ENCODE measurements at regions not wholly inside any gene's neighbourhood (a gene's known extent, or its start where the extent isn't known, plus 50 kb on each side); places are given as distances from the start of the nearest gene placed in this dataset.
A peak's percentile ranks its signal among the peaks of the same experiment; 100 is the strongest.
"Not testable (repeated sequence)": the region's sequence is repeated elsewhere in the genome, so short reads cannot be mapped to it uniquely, and the experiment has no call there.

DNA sequence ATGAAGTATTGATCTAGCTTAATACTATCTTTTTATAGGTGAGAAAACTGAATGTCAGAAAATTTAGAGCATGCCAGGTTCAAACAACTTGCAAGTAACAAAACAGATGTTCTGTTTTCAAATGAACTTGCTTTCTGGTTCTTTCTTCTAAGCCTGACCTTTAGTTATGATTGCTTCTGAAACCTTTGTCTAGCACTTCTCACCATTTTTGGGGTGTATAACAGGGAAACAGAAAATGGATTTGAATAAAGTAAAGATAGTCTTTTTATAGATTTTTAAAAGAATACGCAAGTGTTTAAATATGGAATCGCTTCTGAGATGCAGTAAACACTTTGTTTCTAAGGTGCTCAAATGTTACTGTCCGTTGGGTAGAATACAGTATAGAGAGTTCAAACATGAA, 687.2 kb upstream of the CPEB2 start:
- no peak for DNase-seq

DNA sequence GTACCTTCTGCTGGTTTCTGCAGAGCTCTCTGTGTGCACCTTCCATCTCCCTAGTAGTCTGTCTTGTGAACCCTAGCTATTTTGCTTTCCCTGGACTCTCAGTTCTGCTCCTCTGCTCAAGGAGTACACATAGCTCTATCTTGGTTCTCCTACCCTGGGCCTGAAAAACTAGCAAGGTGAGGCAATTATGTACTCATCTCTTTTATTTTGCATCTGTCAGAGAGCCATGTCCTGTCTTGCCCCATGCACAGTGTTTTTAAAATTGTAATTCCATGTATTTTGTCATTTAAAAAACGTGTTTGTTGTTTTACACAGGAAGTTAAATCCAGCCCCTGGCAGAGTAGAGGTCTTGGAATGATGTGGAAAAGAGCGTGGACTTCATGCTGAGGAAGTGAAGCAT, 684.9 kb upstream of the CPEB2 start:
- DNase-seq = no peak

DNA sequence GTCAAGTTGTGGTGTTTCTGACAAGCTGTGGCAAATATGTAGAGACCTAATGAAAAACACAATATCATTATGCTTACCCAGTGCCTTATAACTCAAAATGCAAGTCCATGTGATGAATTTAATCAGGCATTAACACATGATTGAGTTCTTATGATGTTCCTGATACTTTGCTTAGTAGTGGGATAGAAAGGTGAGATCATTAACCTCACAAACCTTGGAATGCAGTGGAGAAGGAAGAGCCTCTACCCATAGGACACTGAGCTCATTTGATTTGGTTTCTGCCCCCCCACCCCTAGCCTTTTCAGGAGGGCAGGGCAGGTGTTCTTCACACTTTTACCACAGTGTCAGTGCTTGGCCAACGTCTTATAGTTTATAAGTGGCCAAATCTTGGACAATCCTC, 683.6 kb upstream of the CPEB2 start:
- no peak for DNase-seq

DNA sequence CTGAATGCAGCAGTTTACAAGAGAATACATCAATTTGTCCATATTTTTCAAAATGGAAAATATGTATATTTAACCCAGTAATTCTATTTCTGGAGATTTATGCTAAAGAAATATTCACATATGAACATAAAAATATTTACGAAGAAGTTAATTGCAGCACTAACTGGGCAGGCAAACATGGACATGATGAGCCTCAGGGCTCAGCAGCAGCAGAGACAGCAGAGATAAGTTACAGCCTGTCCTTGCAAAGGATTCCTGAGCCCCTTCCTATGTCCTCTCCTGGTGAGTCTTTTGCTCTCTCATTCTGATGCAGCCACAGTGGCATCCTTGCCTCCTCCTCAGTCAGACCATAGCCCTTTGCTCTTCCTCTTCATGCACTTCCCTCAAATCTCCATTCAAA, 680.6 kb upstream of the CPEB2 start:
- no peak for DNase-seq

DNA sequence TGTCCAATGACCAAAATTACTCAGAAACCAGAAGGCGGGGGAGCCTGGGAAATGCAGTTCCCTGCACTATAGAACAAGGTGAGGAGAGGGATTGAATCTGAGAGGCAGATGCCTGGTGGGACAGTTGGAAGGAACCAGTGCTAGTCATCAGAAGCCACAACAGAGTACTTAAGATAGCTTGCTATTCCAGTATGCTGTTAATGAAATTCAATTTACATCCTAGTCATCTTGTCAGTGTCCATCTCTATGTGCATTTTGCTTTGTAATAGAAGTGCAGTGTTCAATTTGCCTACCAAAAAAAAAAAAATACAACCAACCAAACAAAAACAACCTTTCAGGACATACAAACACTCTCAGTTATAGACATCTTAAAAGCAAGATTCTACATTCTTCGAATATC, 679.1 kb upstream of the CPEB2 start:
- no peak for DNase-seq

DNA sequence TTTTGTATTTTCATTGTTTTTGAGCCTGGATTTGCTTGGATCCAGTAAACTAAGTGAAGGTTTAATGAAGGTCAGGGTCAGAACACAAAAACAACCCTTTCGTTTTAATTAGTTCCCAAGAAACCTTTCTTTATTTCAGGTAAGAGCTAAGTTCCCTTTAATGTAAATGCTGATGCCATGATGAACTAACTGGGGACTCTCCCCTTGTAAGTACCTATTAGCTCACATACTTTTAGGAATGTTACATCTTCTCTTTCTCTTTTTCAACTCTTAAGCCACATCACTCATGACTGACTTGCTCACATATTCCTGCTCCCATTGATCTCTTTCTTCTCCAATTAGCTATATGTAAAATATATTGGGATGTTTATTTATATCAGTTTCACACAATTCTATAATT, 673.1 kb upstream of the CPEB2 start:
- DNase-seq = no peak

DNA sequence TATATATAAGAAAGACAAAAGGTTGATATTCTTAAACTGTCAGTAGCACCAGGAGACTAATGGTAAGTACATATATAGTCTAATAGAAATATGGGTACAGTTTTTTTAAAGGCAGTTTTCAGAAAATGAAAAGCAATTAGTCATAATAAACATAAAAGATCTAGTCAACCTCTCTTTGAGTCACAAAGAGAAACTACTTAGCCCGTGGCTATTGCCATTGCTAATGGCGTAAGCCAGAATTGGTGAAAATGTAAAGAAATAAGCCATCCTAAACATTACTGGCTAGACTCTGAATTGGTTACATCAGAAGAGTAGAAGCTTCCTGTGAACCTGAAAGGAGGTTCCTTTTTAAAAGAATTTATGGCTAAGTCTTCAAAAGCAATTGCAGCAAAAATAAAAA, 668.7 kb upstream of the CPEB2 start:
- DNase-seq = no peak

DNA sequence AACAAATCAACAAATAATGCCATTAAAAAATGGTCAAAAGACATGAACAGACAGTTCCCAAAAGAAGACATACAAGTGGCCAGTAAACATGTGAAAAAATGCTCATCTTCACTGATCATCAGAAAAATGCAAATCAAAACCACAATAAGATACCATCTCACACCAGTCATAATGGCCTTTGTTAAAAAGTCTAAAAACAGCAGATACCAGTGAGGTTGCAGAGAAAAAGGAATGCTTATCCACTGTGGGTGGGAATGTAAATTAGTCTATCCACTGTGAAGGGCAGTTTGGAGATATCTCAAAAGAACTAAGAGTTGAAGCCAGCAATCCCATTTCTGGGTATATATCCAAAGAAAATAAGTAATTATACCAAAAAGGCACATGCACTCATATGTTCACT, 668.1 kb upstream of the CPEB2 start:
- no peak for DNase-seq

DNA sequence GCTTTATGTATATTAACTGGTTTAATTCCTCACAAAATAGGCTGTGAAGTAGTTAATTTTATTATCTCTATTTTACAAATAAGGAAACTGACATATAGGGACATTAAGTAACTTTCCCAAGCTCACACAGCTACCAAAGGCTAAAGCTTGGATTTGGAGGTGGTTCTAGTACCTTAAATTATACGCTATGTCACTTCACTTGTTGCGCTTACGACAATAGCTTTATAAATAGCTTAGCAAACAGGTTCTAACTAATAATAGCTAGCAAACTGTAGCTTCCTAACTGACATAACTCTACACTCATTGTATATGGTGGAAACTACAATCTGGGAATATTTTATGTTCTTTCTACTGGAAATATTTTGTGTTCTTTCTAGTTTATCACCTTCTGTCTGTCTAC, 666.4 kb upstream of the CPEB2 start:
- no peak for DNase-seq

DNA sequence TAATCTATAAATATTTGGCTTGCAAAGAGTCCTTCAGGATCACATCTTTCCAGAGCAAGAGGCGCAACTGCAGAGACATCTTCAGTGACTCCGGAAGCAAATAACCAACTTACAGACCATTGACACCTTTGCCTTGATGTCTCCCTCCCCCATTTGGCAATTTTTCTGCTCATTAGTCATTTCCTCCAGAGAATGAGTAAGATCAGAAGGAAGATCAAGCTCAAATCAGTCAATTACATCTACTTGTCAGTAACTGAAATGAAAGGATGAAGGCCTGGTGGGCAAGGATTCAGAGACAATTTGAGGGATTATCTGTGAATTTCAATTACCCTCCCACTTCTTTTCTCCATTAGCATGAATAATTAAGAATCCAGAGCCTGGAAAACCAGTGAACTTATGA, 665.6 kb upstream of the CPEB2 start:
- no peak for DNase-seq

DNA sequence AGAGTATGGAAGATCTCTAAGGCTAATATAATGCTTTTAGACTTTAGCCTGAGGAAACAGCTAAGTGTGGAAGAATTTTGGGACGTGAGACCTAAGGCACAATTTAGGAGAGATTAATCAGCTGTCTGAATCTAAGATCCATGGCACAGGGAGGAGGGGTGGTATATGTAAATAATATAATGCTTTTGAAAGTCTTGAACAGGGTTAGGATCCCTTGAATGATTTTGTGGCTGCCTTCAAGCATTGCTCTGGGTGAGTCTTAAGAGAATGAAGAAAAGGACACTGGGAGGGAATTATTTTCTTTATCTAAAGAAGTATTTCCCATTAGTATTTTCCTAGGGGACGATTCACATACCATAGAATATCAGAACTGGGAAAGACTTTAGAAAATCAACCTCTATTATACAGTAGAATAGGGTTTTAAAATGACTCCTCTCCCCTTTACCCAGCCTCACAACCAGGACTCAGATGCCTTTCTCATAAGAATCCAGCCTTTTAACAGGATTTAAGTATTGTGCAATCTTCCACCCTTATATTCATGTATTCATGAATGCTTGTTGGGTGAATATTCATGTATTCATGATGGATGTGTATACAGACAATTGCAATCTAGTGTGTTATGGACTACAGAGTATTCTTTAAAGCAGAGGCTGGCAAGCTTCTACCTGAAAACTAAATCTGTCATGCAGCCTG, 664.2 kb upstream of the CPEB2 start:
- DNase-seq = no peak

DNA sequence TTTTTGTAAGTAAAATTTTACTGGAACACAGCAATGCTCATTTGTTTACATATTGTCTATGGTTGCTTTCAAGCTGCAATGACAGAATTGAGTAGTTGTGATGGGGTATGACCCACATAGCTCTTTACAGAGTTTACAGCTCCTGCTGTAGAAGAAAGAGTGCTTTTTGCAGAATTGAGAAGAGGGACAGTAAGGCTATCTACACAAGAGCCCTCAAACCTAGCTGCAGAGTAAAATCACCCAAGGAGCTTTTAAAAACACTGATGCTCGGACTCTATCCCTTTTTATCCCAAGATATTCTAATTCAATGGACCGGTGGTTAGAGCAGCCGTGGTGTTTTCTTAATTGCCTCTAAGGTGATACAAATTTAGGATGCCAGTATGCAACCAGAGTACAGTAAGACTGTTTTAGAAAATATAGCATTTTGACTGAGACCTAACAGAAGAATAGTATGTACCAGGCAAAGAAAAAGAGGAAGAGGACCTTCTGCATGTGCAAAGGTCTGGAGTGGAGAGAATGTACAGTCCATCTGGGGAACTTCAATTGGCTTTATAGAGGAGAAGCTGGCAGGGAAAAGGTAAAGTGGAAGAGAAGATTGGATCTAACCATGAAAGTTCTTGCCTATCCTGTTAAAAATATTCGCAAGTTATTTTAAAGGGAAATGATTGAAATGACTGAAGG, 663.6 kb upstream of the CPEB2 start:
- no peak for DNase-seq

DNA sequence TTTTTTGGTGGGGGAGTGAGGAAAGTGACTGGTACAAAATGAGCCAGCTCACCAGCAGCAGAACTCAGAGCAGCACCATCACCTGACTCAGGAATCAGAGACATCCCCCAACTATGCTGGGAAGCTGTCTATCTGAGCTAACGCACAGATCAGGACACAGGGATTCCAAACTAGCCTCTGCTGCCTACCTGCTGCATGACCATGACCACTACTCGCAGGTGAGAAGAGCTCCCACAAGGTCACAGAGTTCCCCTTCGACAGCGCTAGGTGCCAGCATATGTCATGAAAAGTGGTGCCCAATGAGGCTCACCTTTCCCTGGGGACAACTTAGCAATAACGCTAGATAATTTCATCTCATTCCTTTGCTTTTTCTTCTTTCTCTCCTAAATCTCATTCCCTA, 662.6 kb upstream of the CPEB2 start:
- DNase-seq = no peak

DNA sequence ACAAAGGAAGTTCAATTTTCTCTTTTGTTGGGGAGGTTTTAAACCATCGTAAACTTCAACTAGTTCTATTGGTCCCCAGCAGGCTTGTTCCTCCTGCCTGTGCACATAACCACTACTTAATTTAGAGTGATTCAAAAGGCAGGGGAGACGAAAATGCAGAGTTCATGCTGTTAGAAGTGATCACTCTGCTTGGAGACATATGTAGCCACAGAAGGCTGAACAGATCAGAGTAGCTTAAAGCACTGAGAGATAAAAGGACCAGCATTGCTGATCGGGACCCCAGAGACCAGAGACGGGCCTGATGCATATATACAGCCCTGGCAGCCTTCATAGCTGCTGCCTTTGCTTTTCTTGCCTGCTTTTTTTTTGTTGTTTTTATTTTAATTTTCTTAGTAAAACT, 662.0 kb upstream of the CPEB2 start:
- DNase-seq = no peak

DNA sequence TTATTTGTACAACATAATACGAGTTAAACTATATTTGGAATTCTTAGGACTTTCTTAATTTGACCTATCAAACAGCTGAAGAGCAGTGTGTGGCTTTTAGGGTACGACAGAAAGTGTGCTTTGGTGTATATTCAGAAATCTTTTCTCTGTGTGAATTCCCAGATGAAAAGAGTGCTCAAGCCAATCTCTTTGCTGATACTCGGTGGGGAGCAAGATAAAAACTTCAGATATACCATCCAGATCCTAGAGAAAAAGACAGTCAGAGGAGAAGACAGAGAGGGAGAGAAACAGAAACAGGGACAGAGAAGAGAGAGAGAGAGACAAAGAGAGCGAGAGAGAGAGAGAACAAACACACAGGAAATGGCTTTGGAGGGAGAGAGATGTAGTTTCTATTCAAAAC, 658.3 kb upstream of the CPEB2 start:
- DNase-seq = no peak

DNA sequence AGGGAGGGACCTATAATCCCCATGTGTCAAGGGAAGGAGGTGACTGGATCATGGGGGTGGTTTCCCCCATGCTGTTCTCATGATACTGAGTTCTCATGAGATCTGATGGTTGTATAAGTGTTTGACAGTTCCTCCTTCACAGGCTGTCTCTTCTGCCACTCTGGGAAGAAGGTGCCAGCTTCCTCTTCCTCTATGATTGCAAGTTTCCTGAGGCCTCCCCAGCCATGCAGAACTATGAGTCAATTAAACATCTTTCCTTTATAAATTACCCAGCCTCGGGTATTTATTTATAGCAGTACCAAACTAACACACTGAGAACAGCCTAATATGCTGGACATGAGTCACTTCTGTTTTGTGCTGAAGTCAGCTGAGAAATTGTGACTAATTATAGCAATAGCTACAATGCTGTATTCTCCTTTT, 656.9 kb upstream of the CPEB2 start:
- peak in 1 of 3 donors; percentile 2 for DNase-seq

DNA sequence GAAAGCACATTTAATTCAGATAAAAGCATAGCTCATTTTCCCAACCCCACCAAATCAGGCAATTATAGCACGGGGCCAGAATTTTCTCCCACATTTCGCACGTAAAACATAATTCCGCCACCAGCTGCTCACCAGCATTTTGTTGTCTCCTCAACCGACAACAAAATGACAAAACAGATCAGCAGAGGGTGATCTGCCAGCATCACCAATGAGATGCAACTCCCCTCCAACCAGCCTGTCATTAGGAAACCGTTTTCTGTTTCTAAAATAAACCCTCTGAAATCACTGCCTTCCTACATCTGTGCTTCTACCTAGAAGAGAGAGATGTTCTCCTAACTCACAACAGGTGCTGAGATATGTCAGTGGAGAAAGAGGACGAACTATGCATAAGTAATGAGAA, 654.8 kb upstream of the CPEB2 start:
- no peak for DNase-seq

DNA sequence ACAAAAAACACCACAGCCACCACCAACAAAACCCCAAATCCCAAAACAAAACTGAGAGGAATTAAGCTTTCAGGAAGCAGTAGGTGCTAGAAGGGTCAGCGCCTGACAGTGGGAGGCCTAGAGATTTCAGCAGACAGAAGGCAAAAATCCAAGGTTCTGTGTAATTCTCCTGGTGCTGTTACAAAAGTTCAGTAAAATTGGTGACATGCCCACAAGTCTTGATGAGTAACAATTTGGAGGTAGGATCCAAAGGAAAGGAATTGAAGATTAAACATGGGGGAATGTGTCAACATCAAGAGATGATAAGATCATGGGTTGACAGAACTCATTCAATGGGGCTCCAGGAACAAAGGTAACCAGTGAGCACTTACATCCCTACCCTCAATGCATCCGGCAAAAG, 653.8 kb upstream of the CPEB2 start:
- no peak for DNase-seq

DNA sequence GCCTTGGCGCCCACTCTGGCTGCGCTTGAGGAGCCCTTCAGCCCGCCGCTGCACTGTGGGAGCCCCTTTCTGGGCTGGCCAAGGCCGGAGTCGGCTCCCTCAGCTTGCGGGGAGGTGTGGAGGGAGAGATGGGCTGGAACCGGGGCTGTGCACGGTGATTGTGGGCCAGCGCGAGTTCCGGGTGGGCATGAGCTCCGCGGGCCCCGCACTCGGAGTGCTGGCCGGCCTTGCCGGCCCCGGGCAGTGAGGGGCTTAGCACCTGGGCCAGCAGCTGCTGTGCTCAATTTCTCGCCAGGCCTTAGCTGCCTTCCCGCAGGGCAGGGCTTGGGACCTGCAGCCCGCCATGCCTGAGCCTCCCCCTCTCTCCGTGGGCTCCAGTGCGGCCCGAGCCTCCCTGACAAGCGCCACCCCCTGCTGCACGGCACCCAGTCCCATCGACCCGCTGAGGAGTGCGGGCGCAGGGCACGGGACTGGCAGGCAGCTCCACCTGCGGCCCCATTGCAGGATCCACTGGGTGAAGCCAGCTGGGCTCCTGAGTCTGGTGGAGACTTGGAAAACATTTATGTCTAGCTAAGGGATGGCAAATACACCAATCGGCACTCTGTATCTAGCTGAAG, 643.6 kb upstream of the CPEB2 start:
- DNase-seq = not testable (repeated sequence)

DNA sequence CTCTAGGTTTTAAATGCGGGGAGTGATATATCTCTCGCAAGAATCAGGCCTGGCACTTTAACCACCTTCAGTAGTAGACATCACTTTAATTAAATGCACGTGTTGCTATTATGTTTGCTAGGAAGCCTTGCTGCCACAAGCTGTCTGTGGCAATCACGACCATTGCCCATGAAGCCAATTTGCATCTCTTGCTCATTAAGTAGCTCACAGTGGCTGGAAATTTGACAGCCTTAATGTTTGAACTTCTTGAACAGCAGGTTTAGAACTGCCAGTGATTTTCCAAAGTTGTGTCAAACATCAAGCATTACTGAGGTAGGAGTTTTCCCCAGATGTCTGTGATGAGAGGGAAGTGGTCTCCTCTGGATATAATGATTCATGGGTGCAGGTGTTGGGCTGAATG, 642.3 kb upstream of the CPEB2 start:
- no peak for DNase-seq

DNA sequence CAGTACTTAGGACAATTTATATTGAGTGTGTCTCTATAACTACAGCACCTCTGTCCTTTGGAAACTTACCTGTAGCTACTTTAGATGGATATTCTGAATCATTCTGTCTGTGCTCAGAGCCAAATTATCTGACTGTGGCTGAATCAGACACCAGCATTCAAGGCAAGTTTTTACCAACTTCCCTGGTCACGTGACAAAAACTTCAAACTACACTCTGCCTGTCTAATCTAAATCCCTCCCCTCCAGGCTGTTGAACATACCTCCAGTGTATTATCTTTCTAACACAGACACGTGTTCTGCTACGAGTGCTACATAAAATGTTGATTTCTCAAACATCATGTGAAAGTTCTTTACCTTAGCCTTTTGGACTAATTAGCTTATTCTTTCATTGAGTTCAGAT, 641.2 kb upstream of the CPEB2 start:
- no peak for DNase-seq

DNA sequence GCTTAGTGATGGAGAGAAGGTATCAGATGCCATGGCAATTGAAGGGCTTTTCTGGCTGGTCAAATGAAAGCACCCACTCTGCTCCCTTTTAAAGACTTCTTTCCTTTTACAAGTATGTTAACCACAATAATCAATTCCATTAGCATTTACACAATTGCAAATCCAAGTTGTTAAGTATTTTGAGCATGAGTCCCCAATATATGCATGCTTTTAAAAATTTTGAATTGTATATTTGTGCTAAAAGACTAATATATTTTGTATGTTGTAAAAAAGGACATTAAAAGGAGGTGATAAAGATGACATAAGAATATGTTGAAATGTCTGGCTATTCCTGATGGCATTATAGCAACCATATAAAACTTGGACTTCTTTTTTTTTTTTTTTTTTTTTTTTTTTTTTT, 639.9 kb upstream of the CPEB2 start:
- DNase-seq = no peak

DNA sequence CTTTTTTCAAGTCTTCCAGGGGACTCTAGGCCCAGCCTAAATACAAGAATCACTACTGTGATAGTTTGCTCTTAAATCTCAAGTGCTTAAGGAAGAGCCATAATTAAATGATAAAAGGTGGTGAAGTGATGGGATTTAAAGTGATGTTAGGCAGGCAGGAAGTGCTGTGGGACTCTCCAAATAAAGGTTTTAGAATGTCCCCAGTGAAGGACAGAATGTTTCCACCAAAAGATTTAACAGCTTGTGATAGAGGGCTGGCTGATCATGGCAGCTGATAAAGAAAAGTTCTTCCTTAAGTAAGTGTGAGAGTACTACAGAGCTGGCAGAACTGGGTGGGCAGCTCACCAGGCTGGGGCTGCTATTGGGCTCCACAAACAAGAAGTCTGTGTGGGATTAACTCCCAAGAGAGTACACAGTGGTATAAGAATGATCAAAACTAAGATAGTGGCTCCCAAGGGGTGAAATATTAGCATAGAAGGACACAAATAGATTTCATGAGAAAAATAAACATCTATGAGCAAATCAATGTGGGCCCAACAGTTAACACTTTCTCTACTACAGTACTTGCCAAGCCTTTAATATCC, 637.2 kb upstream of the CPEB2 start:
- DNase-seq = no peak

Data from muscle of back (tissue), 3 donors.